ES-I3 (cell line): ENCODE measurements at regions not wholly inside any gene's neighbourhood (a gene's known extent, or its start where the extent isn't known, plus 50 kb on each side); places are given as distances from the start of the nearest gene placed in this dataset.
"Not testable (repeated sequence)": the region's sequence is repeated elsewhere in the genome, so short reads cannot be mapped to it uniquely, and the experiment has no call there.

Source experiments
- H3K36me3 ChIP-seq: 2 replicates; pipeline ENCODE4 v1.6.1; 2013; ENCODE audit warnings: mild to moderate bottlenecking, low read length, control low read depth, moderate library complexity; ENCODE audit not compliant: insufficient read depth
- H3K4me1 ChIP-seq: 2 replicates; pipeline ENCODE4 v1.6.1; 2013; ENCODE audit warnings: mild to moderate bottlenecking, control low read depth, low read length; ENCODE audit not compliant: insufficient read depth
- H3K9ac ChIP-seq: 2 replicates; pipeline ENCODE4 v1.6.1; 2013; ENCODE audit warnings: low read depth, mild to moderate bottlenecking, low read length, moderate library complexity
- H3K9me3 ChIP-seq: 2 replicates; pipeline ENCODE4 v1.6.1; 2013; ENCODE audit warnings: mild to moderate bottlenecking, low read length, moderate library complexity; ENCODE audit not compliant: control insufficient read depth, insufficient read depth

GRCh38 chr13:82164780-82165395 is 1717.4 kb downstream of the SLITRK1 start:
- H3K9me3 ChIP-seq, H3K4me1 ChIP-seq, H3K9ac ChIP-seq, H3K36me3 ChIP-seq: not testable (repeated sequence)

GRCh38 chr13:82147526-82147925 is 1734.7 kb downstream of the SLITRK1 start:
- Histone ChIP-seq H3K9me3 (no peaks in the 10 kb centered on the region; the same call in 1 of the 2 replicates), H3K9ac (no peak overlapping the region), H3K36me3 (no peaks in the 10 kb centered on the region), H3K4me1 (no peaks in the 10 kb centered on the region)

- H3K36me3 ChIP-seq = no peaks in the 10 kb centered on the region
Observed at GRCh38 chr13:82136880-82137279, 1745.4 kb downstream of the SLITRK1 start.

GRCh38 chr13:82129281-82129680 is 1753.0 kb downstream of the SLITRK1 start:
- H3K9ac ChIP-seq = no peak overlapping the region
- H3K9me3 ChIP-seq = no peaks in the 10 kb centered on the region
- no peaks in the 10 kb centered on the region for H3K36me3 ChIP-seq
- no peaks in the 10 kb centered on the region for H3K4me1 ChIP-seq

More at GRCh38 chr13:82136880-82137279, 1745.4 kb downstream of the SLITRK1 start:
- Histone ChIP-seq H3K9me3 (no peaks in the 10 kb centered on the region), H3K4me1 (no peaks in the 10 kb centered on the region), H3K9ac (no peak overlapping the region)

GRCh38 chr13:82118589-82118988 is 1763.7 kb downstream of the SLITRK1 start:
- no peak overlapping the region for H3K9ac ChIP-seq
- no peaks in the 10 kb centered on the region for H3K36me3 ChIP-seq
- no peaks in the 10 kb centered on the region for H3K9me3 ChIP-seq
- H3K4me1 ChIP-seq = no peaks in the 10 kb centered on the region

- no peaks in the 10 kb centered on the region for H3K9me3 ChIP-seq
Observed at GRCh38 chr13:82116422-82116989, 1765.8 kb downstream of the SLITRK1 start.

GRCh38 chr13:82115391-82115790 is 1766.9 kb downstream of the SLITRK1 start:
- Histone ChIP-seq H3K9me3 (no peaks in the 10 kb centered on the region), H3K4me1 (no peaks in the 10 kb centered on the region), H3K36me3 (no peaks in the 10 kb centered on the region), H3K9ac (no peak overlapping the region)

More at GRCh38 chr13:82116422-82116989, 1765.8 kb downstream of the SLITRK1 start:
- H3K9ac ChIP-seq = no peak overlapping the region
- H3K4me1 ChIP-seq = no peaks in the 10 kb centered on the region
- no peaks in the 10 kb centered on the region for H3K36me3 ChIP-seq

- no peaks in the 10 kb centered on the region for H3K36me3 ChIP-seq
- no peak overlapping the region for H3K9ac ChIP-seq
- no peaks in the 10 kb centered on the region for H3K4me1 ChIP-seq
- H3K9me3 ChIP-seq = no peaks in the 10 kb centered on the region
Observed at GRCh38 chr13:82096256-82096655, 1755.3 kb upstream of the SPRY2 start.

- no peaks in the 10 kb centered on the region for H3K4me1 ChIP-seq
- H3K9me3 ChIP-seq = no peaks in the 10 kb centered on the region
- no peaks in the 10 kb centered on the region for H3K36me3 ChIP-seq
- no peak overlapping the region for H3K9ac ChIP-seq
Observed at GRCh38 chr13:82092312-82092711, 1751.4 kb upstream of the SPRY2 start.

- H3K9ac ChIP-seq = no peak overlapping the region
- H3K9me3 ChIP-seq = no peaks in the 10 kb centered on the region
- H3K4me1 ChIP-seq = no peaks in the 10 kb centered on the region
- no peaks in the 10 kb centered on the region for H3K36me3 ChIP-seq
Observed at GRCh38 chr13:82088781-82089180, 1747.9 kb upstream of the SPRY2 start.

GRCh38 chr13:82076496-82076895 is 1735.6 kb upstream of the SPRY2 start:
- H3K36me3 ChIP-seq = no peaks in the 10 kb centered on the region
- peaks cover 13% of the 10 kb centered on the region; the same call in 1 of the 2 replicates for H3K4me1 ChIP-seq
- no peaks in the 10 kb centered on the region for H3K9me3 ChIP-seq
- no peak overlapping the region for H3K9ac ChIP-seq

GRCh38 chr13:82070416-82070815 is 1729.5 kb upstream of the SPRY2 start:
- no peaks in the 10 kb centered on the region for H3K4me1 ChIP-seq
- H3K36me3 ChIP-seq = no peaks in the 10 kb centered on the region
- H3K9me3 ChIP-seq = no peaks in the 10 kb centered on the region
- no peak overlapping the region for H3K9ac ChIP-seq

- Histone ChIP-seq H3K9me3 (no peaks in the 10 kb centered on the region), H3K36me3 (no peaks in the 10 kb centered on the region), H3K4me1 (no peaks in the 10 kb centered on the region), H3K9ac (no peak overlapping the region)
Observed at GRCh38 chr13:82062772-82063171, 1721.8 kb upstream of the SPRY2 start.

GRCh38 chr13:82058364-82058763 is 1717.4 kb upstream of the SPRY2 start:
- Histone ChIP-seq H3K36me3 (no peaks in the 10 kb centered on the region), H3K9ac (no peak overlapping the region), H3K9me3 (no peaks in the 10 kb centered on the region), H3K4me1 (no peaks in the 10 kb centered on the region)

- not testable (repeated sequence) for H3K4me1 ChIP-seq, H3K9ac ChIP-seq, H3K36me3 ChIP-seq, H3K9me3 ChIP-seq
Observed at GRCh38 chr13:82045316-82045715, 1704.4 kb upstream of the SPRY2 start.
